ENCODE measurements at regions not wholly inside any gene's neighbourhood (a gene's known extent, or its start where the extent isn't known, plus 50 kb on each side); places are given as distances from the start of the nearest gene placed in this dataset.

DNA sequence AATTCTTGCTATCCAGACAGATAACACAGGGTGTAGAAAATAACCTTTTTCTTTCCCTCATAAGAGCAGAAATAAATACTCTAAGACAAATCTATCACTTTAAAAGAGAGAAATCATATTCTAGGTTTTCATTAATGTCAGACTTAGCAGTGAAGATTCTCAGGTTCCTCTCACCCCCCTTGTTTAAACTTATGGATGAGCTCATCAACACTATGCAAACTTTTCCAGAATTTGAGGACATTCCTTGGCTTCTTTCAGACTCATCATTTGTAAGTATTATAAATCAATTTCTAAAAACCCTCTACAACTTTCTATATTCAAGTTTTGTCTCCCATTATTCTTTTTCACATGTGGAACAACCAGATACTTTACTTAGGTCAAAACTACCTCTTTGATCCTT is 374.9 kb upstream of the TRPC7 start:
- Histone ChIP-seq H3K23me2 (ENCODE audit: low read depth, low read length) (no peaks in the 10 kb centered on the region; the same call in 1 of the 2 replicates), H4K8ac (ENCODE audit: extremely low read depth, insufficient read depth, low read length) (no peak overlapping the region)
- TF ChIP-seq, protein P1, sequence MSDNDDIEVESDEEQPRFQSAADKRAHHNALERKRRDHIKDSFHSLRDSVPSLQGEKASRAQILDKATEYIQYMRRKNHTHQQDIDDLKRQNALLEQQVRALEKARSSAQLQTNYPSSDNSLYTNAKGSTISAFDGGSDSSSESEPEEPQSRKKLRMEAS (IDR thresholded peaks at IDR 0.05) = no peak
- TF ChIP-seq EZH2 (IDR thresholded peaks at IDR 0.05; ENCODE audit: low read depth, low read length, severe bottlenecking) (no peak), SP1 (IDR thresholded peaks at IDR 0.05; ENCODE audit: low read depth, low read length) (no peak), HDAC2 (IDR thresholded peaks at IDR 0.05; ENCODE audit: borderline replicate concordance in 1 of 2, low read depth in 2 of 2, low read length in 2 of 2) (no peak), JUND (IDR thresholded peaks at IDR 0.05; ENCODE audit: low read length) (no peak), CTBP2 (IDR thresholded peaks at IDR 0.05; ENCODE audit: borderline replicate concordance, insufficient read depth, insufficient read length, low read length) (no peak), USF2 (IDR thresholded peaks at IDR 0.05; ENCODE audit: low read length) (no peak), RNF2 (IDR thresholded peaks at IDR 0.05; ENCODE audit: borderline replicate concordance, low read depth, low read length, missing control alignments, poor library complexity, severe bottlenecking) (no peak), SUZ12 (IDR thresholded peaks at IDR 0.05; ENCODE audit: low read length) (no peak), BACH1 (IDR thresholded peaks at IDR 0.05; ENCODE audit: low read length) (no peak), TBP (IDR thresholded peaks at IDR 0.05; ENCODE audit: low read depth, low read length) (no peak), RBBP5 (IDR thresholded peaks at IDR 0.05; ENCODE audit: borderline replicate concordance, low read depth, low read length) (no peak)
- TF ChIP-seq, protein P2, sequence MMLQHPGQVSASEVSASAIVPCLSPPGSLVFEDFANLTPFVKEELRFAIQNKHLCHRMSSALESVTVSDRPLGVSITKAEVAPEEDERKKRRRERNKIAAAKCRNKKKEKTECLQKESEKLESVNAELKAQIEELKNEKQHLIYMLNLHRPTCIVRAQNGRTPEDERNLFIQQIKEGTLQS (IDR thresholded peaks at IDR 0.05; ENCODE audit: insufficient read depth, low read depth, low read length) = no peak

More for the DNA sequence above, 374.9 kb upstream of the TRPC7 start:
- Histone ChIP-seq H2BK20ac (ENCODE audit: low read length) (no peak overlapping the region), H2AK5ac (ENCODE audit: low read depth, low read length) (no peak overlapping the region), H4K20me1 (replicated peaks in 1 of 2; ENCODE audit: control insufficient read depth in 1 of 2, insufficient read depth in 2 of 2, low read length in 2 of 2) (no peaks in the 10 kb centered on the region), H3K4me1 (replicated peaks in 1 of 4; ENCODE audit: control insufficient read depth in 3 of 4, insufficient read depth in 4 of 4, low read length in 3 of 4) (peaks cover 0 to 5% (median 0%) of the 10 kb centered on the region in 4 experiments; a peak in 1 of 7 replicates), H2BK12ac (ENCODE audit: low read depth, low read length) (no peak overlapping the region), H3K56ac (replicated peaks; ENCODE audit: insufficient read length, low read depth, low read length) (no peak overlapping the region), H2BK15ac (ENCODE audit: low read length) (no peak overlapping the region), H3K79me2 (ENCODE audit: control insufficient read depth in 1 of 2, insufficient read depth in 2 of 2, low read length in 2 of 2) (no peaks in the 10 kb centered on the region), H3K36me3 (ENCODE audit: control insufficient read depth in 2 of 4, insufficient read depth in 4 of 4, low read length in 3 of 4) (no peaks in the 10 kb centered on the region), H2BK120ac (replicated peaks; ENCODE audit: low read depth, low read length) (no peak overlapping the region), H3K18ac (ENCODE audit: extremely low read depth, low read length) (no peak overlapping the region), H3K4me3 (ENCODE audit: extremely low read depth in 1 of 4, insufficient read depth in 2 of 4, low read depth in 3 of 4, low read length in 4 of 4) (no peak overlapping the region), H2BK5ac (ENCODE audit: low read depth, low read length) (no peak overlapping the region), H3K9ac (replicated peaks in 1 of 4; ENCODE audit: extremely low read depth in 1 of 4, low read depth in 3 of 4, low read length in 3 of 4) (no peak overlapping the region), H3K79me1 (ENCODE audit: low read depth, low read length) (no peaks in the 10 kb centered on the region), H3K4ac (replicated peaks; ENCODE audit: insufficient read length, low read depth, low read length) (no peak overlapping the region), H3K4me2 (ENCODE audit: insufficient read depth in 1 of 2, low read depth in 2 of 2, low read length in 2 of 2) (no peak overlapping the region), H3K9me3 (ENCODE audit: insufficient read depth in 2 of 2, low read depth in 1 of 2, low read length in 1 of 2) (peaks cover 19 to 27% of the 10 kb centered on the region in 2 experiments), H3K27me3 (replicated peaks in 1 of 4; ENCODE audit: control insufficient read depth in 3 of 4, extremely low read depth in 1 of 4, insufficient read depth in 3 of 4, low read length in 3 of 4) (no peaks in the 10 kb centered on the region), H4K91ac (replicated peaks; ENCODE audit: insufficient read length, low read length) (no peak overlapping the region), H3K27ac (ENCODE audit: low read depth, low read length) (no peak overlapping the region), H4K5ac (ENCODE audit: insufficient read length, low read depth, low read length) (no peak overlapping the region), H3K23ac (ENCODE audit: insufficient read length) (no peak overlapping the region), H2AFZ (ENCODE audit: low read length) (no peak overlapping the region), H3K14ac (ENCODE audit: insufficient read length) (no peak overlapping the region)
- no peak for FAIRE-seq
- ChIA-PET POLR2A (ENCODE audit: partially characterized antibody) (no interaction called here), CTCF (ENCODE audit: partially characterized antibody) (no interaction called here)
- no peak for DNase-seq (ENCODE audit: low read depth in 1 of 2, low spot score in 2 of 2)

Data from H1 (cell line).